ENCODE measurements at regions not wholly inside any gene's neighbourhood (a gene's known extent, or its start where the extent isn't known, plus 50 kb on each side); places are given as distances from the start of the nearest gene placed in this dataset.

- ATAC-seq, result peak; percentile 81
- H3K9me3 ChIP-seq (ENCODE audit: control insufficient read depth in 2 of 3, low read length in 3 of 3), result no peaks in the 10 kb centered on the region
- intact Hi-C loops (cut with micrococcal nuclease), result loop anchor here (2.0 to 5.0 kb wide), 6 partner anchors 65 to 680 kb away; no protein-coding TSS in a partner anchor
- H3K4me3 ChIP-seq (ENCODE audit: low read length), result peak overlapping the region; percentile 9
- POLR2A ChIA-PET, result no interaction called here
- H3K27ac Mint-ChIP-seq, result peak overlapping the region in 2 of 9 donors; percentile 81 to 94
- no peaks in the 10 kb centered on the region for H3K27me3 ChIP-seq (ENCODE audit: control insufficient read depth in 2 of 2, insufficient read depth in 2 of 2, low read length in 2 of 2)
- CTCF ChIA-PET, result interaction anchor here (0.8 kb wide), 1 partner anchor 709 kb away, joined by 4 read pairs; no protein-coding TSS in a partner anchor
- H3K36me3 ChIP-seq (ENCODE audit: control insufficient read depth in 2 of 3, insufficient read depth in 3 of 3, low read length in 3 of 3), result no peaks in the 10 kb centered on the region
- H3K36me3 Mint-ChIP-seq, result peaks cover 0 to 4% (median 0%) of the 10 kb centered on the region in 5 donors
- H3K4me1 ChIP-seq (ENCODE audit: control insufficient read depth in 2 of 2, insufficient read depth in 2 of 2, low read length in 2 of 2), result no peaks in the 10 kb centered on the region
- peaks cover 7 to 49% (median 21%) of the 10 kb centered on the region in 7 donors for H3K4me1 Mint-ChIP-seq
- peak overlapping the region in 2 of 10 donors; percentile 51 to 59 for H3K4me3 Mint-ChIP-seq
- peak in 1 of 9 donors; percentile 47 for DNase-seq
- H3K9me3 Mint-ChIP-seq, result peaks cover 0 to 2% (median 0%) of the 10 kb centered on the region in 11 donors
- no peak overlapping the region for H3K27ac ChIP-seq (ENCODE audit: low read depth, low read length)
- no peaks in the 10 kb centered on the region for H3K27me3 Mint-ChIP-seq
These were observed 119.5 kb upstream of the SGK1 start for GRCh38 chr6:134437376-134437775.

GRCh38 chr6:134436950-134437349 lies 119.0 kb upstream of the SGK1 start:
- CTCF ChIA-PET, result interaction anchor here (0.8 kb wide), 1 partner anchor 709 kb away, joined by 4 read pairs; no protein-coding TSS in a partner anchor

GRCh38 chr6:134436281-134436815 lies 118.4 kb upstream of the SGK1 start:
- H3K4me1 ChIP-seq (ENCODE audit: control insufficient read depth in 2 of 2, insufficient read depth in 2 of 2, low read length in 2 of 2), result no peaks in the 10 kb centered on the region
- ChIA-PET POLR2A (no interaction called here), CTCF (interaction anchor here (0.8 kb wide), 1 partner anchor 710 kb away, joined by 4 read pairs; no protein-coding TSS in a partner anchor)
- ATAC-seq (peak; percentile 84), DNase-seq (peak in 1 of 9 donors; percentile 65)
- intact Hi-C loops (cut with micrococcal nuclease), result loop anchor here (1.0 to 5.0 kb wide), 11 partner anchors 64 to 681 kb away; no protein-coding TSS in a partner anchor
- Mint-ChIP-seq H3K9me3 (peaks cover 0 to 2% (median 0%) of the 10 kb centered on the region in 11 donors), H3K27me3 (no peaks in the 10 kb centered on the region), H3K36me3 (peaks cover 0 to 4% (median 0%) of the 10 kb centered on the region in 5 donors), H3K4me3 (peak overlapping the region in 2 of 10 donors; percentile 9 to 81), H3K27ac (peak overlapping the region in 3 of 9 donors; percentile 6 to 94 (median 81)), H3K4me1 (peaks cover 7 to 49% (median 21%) of the 10 kb centered on the region in 7 donors)
- H3K36me3 ChIP-seq (ENCODE audit: control insufficient read depth in 2 of 3, insufficient read depth in 3 of 3, low read length in 3 of 3), result no peaks in the 10 kb centered on the region
- H3K9me3 ChIP-seq (ENCODE audit: control insufficient read depth in 2 of 3, low read length in 3 of 3), result no peaks in the 10 kb centered on the region
- peak overlapping the region; percentile 14 for H3K4me3 ChIP-seq (ENCODE audit: low read length)
- H3K27me3 ChIP-seq (ENCODE audit: control insufficient read depth in 2 of 2, insufficient read depth in 2 of 2, low read length in 2 of 2), result no peaks in the 10 kb centered on the region
- no peak overlapping the region for H3K27ac ChIP-seq (ENCODE audit: low read depth, low read length)

More at GRCh38 chr6:134436950-134437349, 119.0 kb upstream of the SGK1 start:
- no peaks in the 10 kb centered on the region for H3K9me3 ChIP-seq (ENCODE audit: control insufficient read depth in 2 of 3, low read length in 3 of 3)
- DNase-seq, result no peak
- Mint-ChIP-seq H3K4me3 (peak overlapping the region in 2 of 10 donors; percentile 51 to 81), H3K36me3 (peaks cover 0 to 4% (median 0%) of the 10 kb centered on the region in 5 donors), H3K27me3 (no peaks in the 10 kb centered on the region), H3K27ac (peak overlapping the region in 2 of 9 donors; percentile 81 to 94), H3K9me3 (peaks cover 0 to 2% (median 0%) of the 10 kb centered on the region in 11 donors), H3K4me1 (peaks cover 7 to 49% (median 21%) of the 10 kb centered on the region in 7 donors)
- no peaks in the 10 kb centered on the region for H3K4me1 ChIP-seq (ENCODE audit: control insufficient read depth in 2 of 2, insufficient read depth in 2 of 2, low read length in 2 of 2)
- peak; percentile 47 for ATAC-seq
- no peaks in the 10 kb centered on the region for H3K36me3 ChIP-seq (ENCODE audit: control insufficient read depth in 2 of 3, insufficient read depth in 3 of 3, low read length in 3 of 3)
- H3K4me3 ChIP-seq (ENCODE audit: low read length), result peak overlapping the region; percentile 9
- POLR2A ChIA-PET, result no interaction called here
- H3K27ac ChIP-seq (ENCODE audit: low read depth, low read length), result no peak overlapping the region
- H3K27me3 ChIP-seq (ENCODE audit: control insufficient read depth in 2 of 2, insufficient read depth in 2 of 2, low read length in 2 of 2), result no peaks in the 10 kb centered on the region
- intact Hi-C loops (cut with micrococcal nuclease), result loop anchor here (1.0 to 5.0 kb wide), 11 partner anchors 64 to 680 kb away; no protein-coding TSS in a partner anchor

GRCh38 chr6:134435814-134436280 lies 117.9 kb upstream of the SGK1 start:
- H3K4me3 Mint-ChIP-seq, result peak overlapping the region in 1 of 10 donors; percentile 81
- POLR2A ChIA-PET, result no interaction called here
- Histone ChIP-seq H3K36me3 (ENCODE audit: control insufficient read depth in 2 of 3, insufficient read depth in 3 of 3, low read length in 3 of 3) (no peaks in the 10 kb centered on the region), H3K4me3 (ENCODE audit: low read length) (peak overlapping the region; percentile 14), H3K27ac (ENCODE audit: low read depth, low read length) (no peak overlapping the region), H3K9me3 (ENCODE audit: control insufficient read depth in 2 of 3, low read length in 3 of 3) (no peaks in the 10 kb centered on the region), H3K4me1 (ENCODE audit: control insufficient read depth in 2 of 2, insufficient read depth in 2 of 2, low read length in 2 of 2) (no peaks in the 10 kb centered on the region), H3K27me3 (ENCODE audit: control insufficient read depth in 2 of 2, insufficient read depth in 2 of 2, low read length in 2 of 2) (no peaks in the 10 kb centered on the region)
- DNase-seq (no peak), ATAC-seq (no peak)
- intact Hi-C loops (cut with micrococcal nuclease), result loop anchor here (1.0 to 5.0 kb wide), 11 partner anchors 63 to 681 kb away; no protein-coding TSS in a partner anchor
- H3K4me1 Mint-ChIP-seq, result peaks cover 7 to 49% (median 21%) of the 10 kb centered on the region in 7 donors
- H3K36me3 Mint-ChIP-seq, result peaks cover 0 to 4% (median 0%) of the 10 kb centered on the region in 5 donors
- peak overlapping the region in 4 of 9 donors; percentile 6 to 94 (median 60) for H3K27ac Mint-ChIP-seq
- peaks cover 0 to 2% (median 0%) of the 10 kb centered on the region in 11 donors for H3K9me3 Mint-ChIP-seq
- no peaks in the 10 kb centered on the region for H3K27me3 Mint-ChIP-seq
- CTCF ChIA-PET, result no interaction called here

- ChIA-PET CTCF (no interaction called here), POLR2A (no interaction called here)
- H3K27me3 Mint-ChIP-seq, result no peaks in the 10 kb centered on the region
- H3K27ac Mint-ChIP-seq, result peak overlapping the region in 1 of 9 donors; percentile 42
- H3K9me3 ChIP-seq (ENCODE audit: control insufficient read depth in 2 of 3, low read length in 3 of 3), result no peaks in the 10 kb centered on the region
- H3K36me3 Mint-ChIP-seq, result peaks cover 0 to 4% (median 0%) of the 10 kb centered on the region in 5 donors
- no peaks in the 10 kb centered on the region for H3K4me1 ChIP-seq (ENCODE audit: control insufficient read depth in 2 of 2, insufficient read depth in 2 of 2, low read length in 2 of 2)
- DNase-seq (peak in 6 of 9 donors; percentile 3 to 52 (median 26)), ATAC-seq (no peak)
- H3K4me3 ChIP-seq (ENCODE audit: low read length), result no peak overlapping the region
- peaks cover 7 to 46% (median 21%) of the 10 kb centered on the region in 7 donors for H3K4me1 Mint-ChIP-seq
- no peaks in the 10 kb centered on the region for H3K36me3 ChIP-seq (ENCODE audit: control insufficient read depth in 2 of 3, insufficient read depth in 3 of 3, low read length in 3 of 3)
- intact Hi-C loops (cut with micrococcal nuclease), result no loop called here
- H3K27ac ChIP-seq (ENCODE audit: low read depth, low read length), result no peak overlapping the region
- H3K4me3 Mint-ChIP-seq, result no peak overlapping the region
- no peaks in the 10 kb centered on the region for H3K27me3 ChIP-seq (ENCODE audit: control insufficient read depth in 2 of 2, insufficient read depth in 2 of 2, low read length in 2 of 2)
- H3K9me3 Mint-ChIP-seq, result peaks cover 0 to 4% (median 0%) of the 10 kb centered on the region in 11 donors
These were observed 116.4 kb upstream of the SGK1 start for GRCh38 chr6:134434019-134434942.

- intact Hi-C loops (cut with micrococcal nuclease), result no loop called here
- no peak for ATAC-seq
These were observed 114.1 kb upstream of the SGK1 start for GRCh38 chr6:134432036-134432435.

More at GRCh38 chr6:134432036-134432435, 114.1 kb upstream of the SGK1 start:
- H3K27me3 ChIP-seq (ENCODE audit: control insufficient read depth in 2 of 2, insufficient read depth in 2 of 2, low read length in 2 of 2), result no peaks in the 10 kb centered on the region
- no peaks in the 10 kb centered on the region for H3K36me3 ChIP-seq (ENCODE audit: control insufficient read depth in 2 of 3, insufficient read depth in 3 of 3, low read length in 3 of 3)
- Mint-ChIP-seq H3K27ac (no peak overlapping the region), H3K4me3 (no peak overlapping the region), H3K27me3 (no peaks in the 10 kb centered on the region), H3K4me1 (peaks cover 4 to 28% (median 14%) of the 10 kb centered on the region in 7 donors), H3K9me3 (peaks cover 0 to 6% (median 0%) of the 10 kb centered on the region in 11 donors), H3K36me3 (peaks cover 0 to 4% (median 0%) of the 10 kb centered on the region in 5 donors)
- POLR2A ChIA-PET, result interaction anchor here (0.6 kb wide), 1 partner anchor 13 kb away, joined by 3 read pairs; no protein-coding TSS in a partner anchor
- H3K4me1 ChIP-seq (ENCODE audit: control insufficient read depth in 2 of 2, insufficient read depth in 2 of 2, low read length in 2 of 2), result no peaks in the 10 kb centered on the region
- H3K9me3 ChIP-seq (ENCODE audit: control insufficient read depth in 2 of 3, low read length in 3 of 3), result no peaks in the 10 kb centered on the region
- no peak overlapping the region for H3K27ac ChIP-seq (ENCODE audit: low read depth, low read length)
- CTCF ChIA-PET, result interaction anchor here (0.7 kb wide), 1 partner anchor 263 kb away, joined by 3 read pairs; no protein-coding TSS in a partner anchor
- DNase-seq, result no peak
- no peak overlapping the region for H3K4me3 ChIP-seq (ENCODE audit: low read length)
